ENCODE measurements at regions not wholly inside any gene's neighbourhood (a gene's known extent, or its start where the extent isn't known, plus 50 kb on each side); places are given as distances from the start of the nearest gene placed in this dataset.
A peak's percentile ranks its signal among the peaks of the same experiment; 100 is the strongest.

GRCh38 chr2:152961351-152961750 is 242.9 kb downstream of the ARL6IP6 start:
- DNase-seq: no peak

- peak in 1 of 2 experiments; percentile 1 for DNase-seq
These were observed 231.7 kb downstream of the ARL6IP6 start for GRCh38 chr2:152950126-152950525.

- no peak for DNase-seq
These were observed 225.7 kb downstream of the ARL6IP6 start for GRCh38 chr2:152944099-152944498.

- no peak for DNase-seq
These were observed 224.6 kb downstream of the ARL6IP6 start for GRCh38 chr2:152942940-152943440.

GRCh38 chr2:152930501-152930900 is 212.1 kb downstream of the ARL6IP6 start:
- no peak for DNase-seq

- DNase-seq: no peak
These were observed 211.2 kb downstream of the ARL6IP6 start for GRCh38 chr2:152929628-152930027.

- DNase-seq: peak; percentile 63
These were observed 207.4 kb downstream of the ARL6IP6 start for GRCh38 chr2:152925547-152926448.

GRCh38 chr2:152924722-152925121 is 206.3 kb downstream of the ARL6IP6 start:
- DNase-seq: no peak

GRCh38 chr2:152924219-152924618 is 205.8 kb downstream of the ARL6IP6 start:
- DNase-seq: no peak

GRCh38 chr2:152920846-152921245 is 202.4 kb downstream of the ARL6IP6 start:
- no peak for DNase-seq

- no peak for DNase-seq
These were observed 192.6 kb downstream of the ARL6IP6 start for GRCh38 chr2:152910970-152911369.

- DNase-seq: no peak
These were observed 188.6 kb downstream of the ARL6IP6 start for GRCh38 chr2:152907046-152907445.

GRCh38 chr2:152894051-152894450 is 175.6 kb downstream of the ARL6IP6 start:
- DNase-seq: no peak

GRCh38 chr2:152890736-152891135 is 172.3 kb downstream of the ARL6IP6 start:
- no peak for DNase-seq

- no peak for DNase-seq
These were observed 165.6 kb downstream of the ARL6IP6 start for GRCh38 chr2:152883951-152884487.

GRCh38 chr2:152881527-152881926 is 163.1 kb downstream of the ARL6IP6 start:
- DNase-seq: no peak

- DNase-seq: no peak
These were observed 160.9 kb downstream of the ARL6IP6 start for GRCh38 chr2:152879275-152879674.

GRCh38 chr2:152875701-152876695 is 157.6 kb downstream of the ARL6IP6 start:
- DNase-seq: no peak

- DNase-seq: no peak
These were observed 156.5 kb downstream of the ARL6IP6 start for GRCh38 chr2:152874955-152875354.

GRCh38 chr2:152870239-152870638 is 151.8 kb downstream of the ARL6IP6 start:
- no peak for DNase-seq

- no peak for DNase-seq
These were observed 149.0 kb downstream of the ARL6IP6 start for GRCh38 chr2:152867397-152867796.

GRCh38 chr2:152864601-152865149 is 146.3 kb downstream of the ARL6IP6 start:
- no peak for DNase-seq

GRCh38 chr2:152863826-152864225 is 145.4 kb downstream of the ARL6IP6 start:
- DNase-seq: no peak

All from AML-193 (cell line).